ENCODE measurements at regions not wholly inside any gene's neighbourhood (a gene's known extent, or its start where the extent isn't known, plus 50 kb on each side); places are given as distances from the start of the nearest gene placed in this dataset.

GRCh38 chr3:66803721-66804695, 194.1 kb upstream of the KBTBD8 start:
- ChIA-PET POLR2A (ENCODE audit: unreplicated experiment) (interaction anchor here (0.6 kb wide), 1 partner anchor 25 kb away, joined by 7 read pairs; no protein-coding TSS in a partner anchor), CTCF (no interaction called here)
- H3F3A ChIP-seq (ENCODE audit: low read length, unreplicated experiment) = no peaks in the 10 kb centered on the region
- no peak overlapping the region for H3K4me3 ChIP-seq (ENCODE audit: low read length)
- H3K4me1 ChIP-seq (ENCODE audit: insufficient read depth, low read length) = no peaks in the 10 kb centered on the region
- intact Hi-C loops (cut with micrococcal nuclease) = no loop called here
- H3K9me2 ChIP-seq (replicated peaks; ENCODE audit: low read length) = no peaks in the 10 kb centered on the region
- no peaks in the 10 kb centered on the region for H3K79me2 ChIP-seq (ENCODE audit: low read length)
- H3K27me3 ChIP-seq (ENCODE audit: low read length) = no peaks in the 10 kb centered on the region
- no peaks in the 10 kb centered on the region for H4K20me1 ChIP-seq (ENCODE audit: low read length)
- ATAC-seq = no peak
- BruUV-seq (replicated peaks) = no TSS peak
- H3K27ac ChIP-seq (ENCODE audit: low read length) = no peak overlapping the region
- no peaks in the 10 kb centered on the region for H3K36me3 ChIP-seq (ENCODE audit: low read depth, low read length)
- no peak overlapping the region for H3K9ac ChIP-seq (ENCODE audit: low read length)
- no peaks in the 10 kb centered on the region for H3K9me3 ChIP-seq (ENCODE audit: low read length)
- H3K4me2 ChIP-seq (ENCODE audit: low read length) = no peak overlapping the region
- no peak overlapping the region for H2AFZ ChIP-seq (ENCODE audit: low read length)
- TF ChIP-seq CTCF (conservative IDR thresholded peaks at IDR 0.05; ENCODE audit: low read depth, low read length) = no peak
- TF ChIP-seq EZH2phosphoT487 (IDR thresholded peaks at IDR 0.05; ENCODE audit: borderline replicate concordance, low read length) = no peak
- TF ChIP-seq EZH2 (IDR thresholded peaks at IDR 0.05; ENCODE audit: low read length, unreplicated experiment) = no peak
- no peak for DNase-seq

- H3K4me3 ChIP-seq (ENCODE audit: low read length) = no peak overlapping the region
- no peaks in the 10 kb centered on the region for H3F3A ChIP-seq (ENCODE audit: low read length, unreplicated experiment)
- BruUV-seq (replicated peaks) = no TSS peak
- H3K27me3 ChIP-seq (ENCODE audit: low read length) = no peaks in the 10 kb centered on the region
- no peaks in the 10 kb centered on the region for H3K4me1 ChIP-seq (ENCODE audit: insufficient read depth, low read length)
- DNase-seq (no peak), ATAC-seq (no peak)
- intact Hi-C loops (cut with micrococcal nuclease) = no loop called here
- H3K9ac ChIP-seq (ENCODE audit: low read length) = no peak overlapping the region
- H3K9me3 ChIP-seq (ENCODE audit: low read length) = no peaks in the 10 kb centered on the region
- TF ChIP-seq CTCF (conservative IDR thresholded peaks at IDR 0.05; ENCODE audit: low read depth, low read length) (no peak), EZH2 (IDR thresholded peaks at IDR 0.05; ENCODE audit: low read length, unreplicated experiment) (no peak), EZH2phosphoT487 (IDR thresholded peaks at IDR 0.05; ENCODE audit: borderline replicate concordance, low read length) (no peak)
- ChIA-PET CTCF (no interaction called here), POLR2A (ENCODE audit: unreplicated experiment) (no interaction called here)
- no peak overlapping the region for H2AFZ ChIP-seq (ENCODE audit: low read length)
- no peaks in the 10 kb centered on the region for H3K36me3 ChIP-seq (ENCODE audit: low read depth, low read length)
- H3K27ac ChIP-seq (ENCODE audit: low read length) = no peak overlapping the region
- no peaks in the 10 kb centered on the region for H4K20me1 ChIP-seq (ENCODE audit: low read length)
- H3K4me2 ChIP-seq (ENCODE audit: low read length) = no peak overlapping the region
- H3K79me2 ChIP-seq (ENCODE audit: low read length) = no peaks in the 10 kb centered on the region
- no peaks in the 10 kb centered on the region for H3K9me2 ChIP-seq (replicated peaks; ENCODE audit: low read length)
These were observed 189.1 kb upstream of the KBTBD8 start for GRCh38 chr3:66808891-66809594.
